ENCODE measurements at regions not wholly inside any gene's neighbourhood (a gene's known extent, or its start where the extent isn't known, plus 50 kb on each side); places are given as distances from the start of the nearest gene placed in this dataset.

DNA sequence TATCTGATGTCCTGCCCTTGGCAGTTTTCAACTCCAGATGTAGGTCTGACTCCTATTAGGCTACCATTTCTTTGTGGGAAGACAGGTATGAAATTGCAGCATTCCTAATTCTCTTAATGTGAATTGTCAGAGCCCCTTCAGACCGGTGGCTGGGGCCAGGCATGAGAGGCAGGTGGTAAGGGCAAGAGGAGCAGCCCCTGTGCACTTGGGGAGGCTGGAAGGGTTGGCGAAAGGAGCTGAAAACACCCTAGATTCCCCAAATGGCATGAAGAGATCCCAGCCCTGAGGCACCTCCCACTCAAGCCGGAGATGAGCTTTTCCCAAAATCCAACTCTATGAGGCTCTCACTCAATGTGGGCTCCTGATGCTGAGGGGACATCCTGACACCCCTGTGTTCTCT is 453.2 kb downstream of the NR2F2 start:
- no peak for TF ChIP-seq POLR2A (IDR thresholded peaks at IDR 0.05; ENCODE audit: low read depth, low read length)
- TF ChIP-seq, protein P1, sequence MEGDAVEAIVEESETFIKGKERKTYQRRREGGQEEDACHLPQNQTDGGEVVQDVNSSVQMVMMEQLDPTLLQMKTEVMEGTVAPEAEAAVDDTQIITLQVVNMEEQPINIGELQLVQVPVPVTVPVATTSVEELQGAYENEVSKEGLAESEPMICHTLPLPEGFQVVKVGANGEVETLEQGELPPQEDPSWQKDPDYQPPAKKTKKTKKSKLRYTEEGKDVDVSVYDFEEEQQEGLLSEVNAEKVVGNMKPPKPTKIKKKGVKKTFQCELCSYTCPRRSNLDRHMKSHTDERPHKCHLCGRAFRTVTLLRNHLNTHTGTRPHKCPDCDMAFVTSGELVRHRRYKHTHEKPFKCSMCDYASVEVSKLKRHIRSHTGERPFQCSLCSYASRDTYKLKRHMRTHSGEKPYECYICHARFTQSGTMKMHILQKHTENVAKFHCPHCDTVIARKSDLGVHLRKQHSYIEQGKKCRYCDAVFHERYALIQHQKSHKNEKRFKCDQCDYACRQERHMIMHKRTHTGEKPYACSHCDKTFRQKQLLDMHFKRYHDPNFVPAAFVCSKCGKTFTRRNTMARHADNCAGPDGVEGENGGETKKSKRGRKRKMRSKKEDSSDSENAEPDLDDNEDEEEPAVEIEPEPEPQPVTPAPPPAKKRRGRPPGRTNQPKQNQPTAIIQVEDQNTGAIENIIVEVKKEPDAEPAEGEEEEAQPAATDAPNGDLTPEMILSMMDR (conservative IDR thresholded peaks at IDR 0.05; ENCODE audit: low read depth, low read length): no peak
- no peak for TF ChIP-seq SMC3 (IDR thresholded peaks at IDR 0.05; ENCODE audit: low read depth, low read length)
- no peak for TF ChIP-seq RFX5 (IDR thresholded peaks at IDR 0.05; ENCODE audit: low read depth, low read length)
- TF ChIP-seq NFE2L2 (IDR thresholded peaks at IDR 0.05; ENCODE audit: low read depth, low read length): no peak
- TF ChIP-seq MAFK (IDR thresholded peaks at IDR 0.05; ENCODE audit: low read depth, low read length): no peak

Measured in IMR-90 (cell line).